Muscle of leg (tissue), 3 donors: ENCODE measurements at regions not wholly inside any gene's neighbourhood (a gene's known extent, or its start where the extent isn't known, plus 50 kb on each side); places are given as distances from the start of the nearest gene placed in this dataset.

Experiments used
- DNase-seq: peaks from one replicate; pipeline ENCODE4 v3.0.0; 2013
- H3K27ac ChIP-seq: one replicate; pipeline ENCODE4 v1.5.1; 2013; ENCODE audit warnings: mild to moderate bottlenecking, low read length, control low read depth
- H3K27me3 ChIP-seq: one replicate; pipeline ENCODE4 v1.6.1; 2013; ENCODE audit warnings: low read length; ENCODE audit not compliant: control insufficient read depth, insufficient read depth
- H3K36me3 ChIP-seq: one replicate; pipeline ENCODE4 v1.6.1; 2013; ENCODE audit warnings: low read length; ENCODE audit not compliant: control insufficient read depth, insufficient read depth
- H3K4me1 ChIP-seq: one replicate; pipeline ENCODE4 v1.6.1; 2013; ENCODE audit warnings: low read length; ENCODE audit not compliant: control insufficient read depth, insufficient read depth
- H3K4me3 ChIP-seq: one replicate; pipeline ENCODE4 v1.5.1; 2013; ENCODE audit warnings: low read length, control low read depth
- H3K9me3 ChIP-seq: replicated peaks from 2 replicates; pipeline ENCODE4 v1.6.1; 2013; ENCODE audit warnings: low read depth, low read length; ENCODE audit not compliant: control insufficient read depth
- WGBS: methylation state at CpG from one replicate; pipeline ENCODE4 v1.1.5; 2013; ENCODE audit warnings: missing lambda C conversion rate; ENCODE audit not compliant: insufficient coverage; 5-methylcytosine and 5-hydroxymethylcytosine counted together

GRCh38 chr4:28421221-28421620, 1560.6 kb downstream of the STIM2 start:
- DNase-seq, result no peak
- Histone ChIP-seq H3K4me1 (no peaks in the 10 kb centered on the region), H3K4me3 (no peak overlapping the region), H3K27ac (no peak overlapping the region), H3K9me3 (no peaks in the 10 kb centered on the region), H3K27me3 (no peaks in the 10 kb centered on the region), H3K36me3 (no peaks in the 10 kb centered on the region)
- WGBS, result 83% methylated on average over 1 of the region's 1 CpG

GRCh38 chr4:28426251-28426650, 1565.6 kb downstream of the STIM2 start:
- no peak for DNase-seq
- no peaks in the 10 kb centered on the region for H3K9me3 ChIP-seq
- WGBS, result no CpG with 5 or more reads among the region's 1 CpG
- no peak overlapping the region for H3K27ac ChIP-seq
- no peaks in the 10 kb centered on the region for H3K36me3 ChIP-seq
- no peak overlapping the region for H3K4me3 ChIP-seq
- H3K4me1 ChIP-seq, result no peaks in the 10 kb centered on the region
- no peaks in the 10 kb centered on the region for H3K27me3 ChIP-seq

GRCh38 chr4:28427306-28428085, 1566.9 kb downstream of the STIM2 start:
- Histone ChIP-seq H3K4me1 (no peaks in the 10 kb centered on the region), H3K27me3 (no peaks in the 10 kb centered on the region), H3K4me3 (no peak overlapping the region), H3K36me3 (no peaks in the 10 kb centered on the region), H3K27ac (no peak overlapping the region), H3K9me3 (no peaks in the 10 kb centered on the region)
- no CpG with 5 or more reads among the region's 4 CpGs for WGBS
- DNase-seq, result no peak

GRCh38 chr4:28432348-28433025, 1571.8 kb downstream of the STIM2 start:
- Histone ChIP-seq H3K4me3 (no peak overlapping the region), H3K36me3 (no peaks in the 10 kb centered on the region), H3K27ac (no peak overlapping the region), H3K9me3 (no peaks in the 10 kb centered on the region), H3K27me3 (no peaks in the 10 kb centered on the region), H3K4me1 (no peaks in the 10 kb centered on the region)
- DNase-seq, result no peak
- WGBS, result 80% methylated on average over 4 of the region's 7 CpGs

- no CpG with 5 or more reads among the region's 2 CpGs for WGBS
- no peaks in the 10 kb centered on the region for H3K9me3 ChIP-seq
- H3K27ac ChIP-seq, result peak overlapping the region; percentile 24
- H3K4me3 ChIP-seq, result no peak overlapping the region
- H3K36me3 ChIP-seq, result no peaks in the 10 kb centered on the region
- DNase-seq, result peak; percentile 88
- H3K4me1 ChIP-seq, result no peaks in the 10 kb centered on the region
- no peaks in the 10 kb centered on the region for H3K27me3 ChIP-seq
Measured at GRCh38 chr4:28435314-28435713, 1574.7 kb downstream of the STIM2 start.

- WGBS, result 72% methylated on average over 2 of the region's 10 CpGs
- H3K27me3 ChIP-seq, result no peaks in the 10 kb centered on the region
- no peak overlapping the region for H3K27ac ChIP-seq
- H3K4me1 ChIP-seq, result no peaks in the 10 kb centered on the region
- no peak overlapping the region for H3K4me3 ChIP-seq
- no peaks in the 10 kb centered on the region for H3K9me3 ChIP-seq
- no peak for DNase-seq
- no peaks in the 10 kb centered on the region for H3K36me3 ChIP-seq
Measured at GRCh38 chr4:28436191-28437080, 1575.8 kb downstream of the STIM2 start.

GRCh38 chr4:28443371-28443770, 1582.7 kb downstream of the STIM2 start:
- whole genome bisulfite sequencing, result 100% methylated on average over 1 of the region's 3 CpGs
- Histone ChIP-seq H3K27me3 (no peaks in the 10 kb centered on the region), H3K4me3 (no peak overlapping the region), H3K27ac (no peak overlapping the region), H3K4me1 (no peaks in the 10 kb centered on the region), H3K36me3 (no peaks in the 10 kb centered on the region), H3K9me3 (no peaks in the 10 kb centered on the region)
- no peak for DNase-seq

GRCh38 chr4:28443801-28444412, 1583.3 kb downstream of the STIM2 start:
- Histone ChIP-seq H3K27ac (no peak overlapping the region), H3K9me3 (no peaks in the 10 kb centered on the region), H3K36me3 (no peaks in the 10 kb centered on the region), H3K4me1 (no peaks in the 10 kb centered on the region), H3K4me3 (no peak overlapping the region), H3K27me3 (no peaks in the 10 kb centered on the region)
- no peak for DNase-seq
- 17% methylated on average over 2 of the region's 7 CpGs for WGBS

DNA sequence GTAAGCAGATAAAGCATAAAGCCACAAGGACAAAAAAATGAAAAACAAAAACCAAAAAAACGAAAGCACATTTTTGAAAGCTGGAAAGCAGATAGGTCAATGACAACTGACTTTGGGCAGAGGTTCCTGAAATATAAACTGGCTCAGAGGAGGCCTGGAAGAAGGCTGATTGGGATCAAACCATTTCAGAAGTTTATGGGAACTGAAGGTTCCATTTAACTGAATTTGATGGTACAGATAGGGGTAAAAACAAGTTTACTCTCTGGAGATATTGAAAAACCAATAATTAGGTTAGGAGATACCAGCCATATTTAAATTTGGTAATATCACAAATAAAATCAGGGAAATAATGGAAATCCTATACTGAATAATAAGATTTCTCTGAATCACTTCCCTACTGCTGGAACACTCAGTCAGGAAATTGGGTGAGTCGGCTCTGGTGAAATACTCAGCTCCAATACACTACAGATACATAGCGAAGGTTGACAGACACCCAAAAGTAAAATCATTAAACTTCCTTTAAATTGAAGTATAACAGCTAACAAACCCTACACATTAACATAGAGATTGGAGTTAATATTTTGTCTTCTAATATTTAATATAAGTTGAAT, 1584.3 kb downstream of the STIM2 start:
- H3K9me3 ChIP-seq, result no peaks in the 10 kb centered on the region
- no peaks in the 10 kb centered on the region for H3K36me3 ChIP-seq
- no peak overlapping the region for H3K4me3 ChIP-seq
- no peak for DNase-seq
- no peaks in the 10 kb centered on the region for H3K27me3 ChIP-seq
- H3K4me1 ChIP-seq, result no peaks in the 10 kb centered on the region
- no peak overlapping the region for H3K27ac ChIP-seq
- 88% methylated on average over 1 of the region's 3 CpGs for whole genome bisulfite sequencing
